ENCODE measurements at regions not wholly inside any gene's neighbourhood (a gene's known extent, or its start where the extent isn't known, plus 50 kb on each side); places are given as distances from the start of the nearest gene placed in this dataset.

GRCh38 chr11:22138264-22138663 is 54.6 kb upstream of the ANO5 start:
- TF ChIP-seq BACH1 (tag; IDR thresholded peaks at IDR 0.05) (no peak), KDM2B (CRISPR knock-in tag; IDR thresholded peaks at IDR 0.05) (no peak), TEAD4 (IDR thresholded peaks at IDR 0.05; ENCODE audit: low read length) (no peak), TEAD4 (CRISPR knock-in tag; IDR thresholded peaks at IDR 0.05; ENCODE audit: borderline replicate concordance) (no peak), POLR2AphosphoS5 (IDR thresholded peaks at IDR 0.05; ENCODE audit: control insufficient read depth, insufficient read depth, low read depth, low read length) (no peak), ZNF551 (CRISPR knock-in tag; IDR thresholded peaks at IDR 0.05) (no peak)
- TF ChIP-seq, protein P1, sequence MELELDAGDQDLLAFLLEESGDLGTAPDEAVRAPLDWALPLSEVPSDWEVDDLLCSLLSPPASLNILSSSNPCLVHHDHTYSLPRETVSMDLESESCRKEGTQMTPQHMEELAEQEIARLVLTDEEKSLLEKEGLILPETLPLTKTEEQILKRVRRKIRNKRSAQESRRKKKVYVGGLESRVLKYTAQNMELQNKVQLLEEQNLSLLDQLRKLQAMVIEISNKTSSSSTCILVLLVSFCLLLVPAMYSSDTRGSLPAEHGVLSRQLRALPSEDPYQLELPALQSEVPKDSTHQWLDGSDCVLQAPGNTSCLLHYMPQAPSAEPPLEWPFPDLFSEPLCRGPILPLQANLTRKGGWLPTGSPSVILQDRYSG (tag; conservative IDR thresholded peaks at IDR 0.05; ENCODE audit: low read depth) = no peak
- TF ChIP-seq, protein P2, sequence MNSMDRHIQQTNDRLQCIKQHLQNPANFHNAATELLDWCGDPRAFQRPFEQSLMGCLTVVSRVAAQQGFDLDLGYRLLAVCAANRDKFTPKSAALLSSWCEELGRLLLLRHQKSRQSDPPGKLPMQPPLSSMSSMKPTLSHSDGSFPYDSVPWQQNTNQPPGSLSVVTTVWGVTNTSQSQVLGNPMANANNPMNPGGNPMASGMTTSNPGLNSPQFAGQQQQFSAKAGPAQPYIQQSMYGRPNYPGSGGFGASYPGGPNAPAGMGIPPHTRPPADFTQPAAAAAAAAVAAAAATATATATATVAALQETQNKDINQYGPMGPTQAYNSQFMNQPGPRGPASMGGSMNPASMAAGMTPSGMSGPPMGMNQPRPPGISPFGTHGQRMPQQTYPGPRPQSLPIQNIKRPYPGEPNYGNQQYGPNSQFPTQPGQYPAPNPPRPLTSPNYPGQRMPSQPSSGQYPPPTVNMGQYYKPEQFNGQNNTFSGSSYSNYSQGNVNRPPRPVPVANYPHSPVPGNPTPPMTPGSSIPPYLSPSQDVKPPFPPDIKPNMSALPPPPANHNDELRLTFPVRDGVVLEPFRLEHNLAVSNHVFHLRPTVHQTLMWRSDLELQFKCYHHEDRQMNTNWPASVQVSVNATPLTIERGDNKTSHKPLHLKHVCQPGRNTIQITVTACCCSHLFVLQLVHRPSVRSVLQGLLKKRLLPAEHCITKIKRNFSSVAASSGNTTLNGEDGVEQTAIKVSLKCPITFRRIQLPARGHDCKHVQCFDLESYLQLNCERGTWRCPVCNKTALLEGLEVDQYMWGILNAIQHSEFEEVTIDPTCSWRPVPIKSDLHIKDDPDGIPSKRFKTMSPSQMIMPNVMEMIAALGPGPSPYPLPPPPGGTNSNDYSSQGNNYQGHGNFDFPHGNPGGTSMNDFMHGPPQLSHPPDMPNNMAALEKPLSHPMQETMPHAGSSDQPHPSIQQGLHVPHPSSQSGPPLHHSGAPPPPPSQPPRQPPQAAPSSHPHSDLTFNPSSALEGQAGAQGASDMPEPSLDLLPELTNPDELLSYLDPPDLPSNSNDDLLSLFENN (IDR thresholded peaks at IDR 0.05; ENCODE audit: low read depth in 2 of 2, low read length in 2 of 2) = no peak
